AG04449 (cell line): ENCODE measurements at regions not wholly inside any gene's neighbourhood (a gene's known extent, or its start where the extent isn't known, plus 50 kb on each side); places are given as distances from the start of the nearest gene placed in this dataset.

Experiments
- CTCF ChIA-PET: fragments of 350-600 bp; formaldehyde crosslinking; extraction: SDS; loops from one replicate; lab custom pipeline; 2021; ENCODE audit warnings: antibody characterized with exemption; lab: Yijun Ruan, JAX
- POLR2A ChIA-PET: fragments of 400-600, 350-600 bp; formaldehyde crosslinking; extraction: SDS; loops from one replicate; lab custom pipeline; 2020; ENCODE audit warnings: antibody characterized with exemption, inconsistent platforms; lab: Yijun Ruan, JAX
- DNase-seq: peaks from one replicate; pipeline ENCODE4 v3.0.0-alpha.2; 2010; ENCODE audit warnings: low read depth, low spot score
- H3K4me3 ChIP-seq: 2 replicates; pipeline ENCODE4 v1.5.1; 2011; ENCODE audit warnings: low read depth, mild to moderate bottlenecking, control low read depth, low read length
- CTCF ChIP-seq: IDR thresholded peaks from one replicate; pipeline ENCODE4 v1.5.1; 2011; ENCODE audit warnings: mild to moderate bottlenecking, moderate library complexity, low read length, control low read depth, inconsistent platforms; ENCODE audit not compliant: insufficient read depth; ENCODE audit errors: missing control alignments

GRCh38 chr18:77899972-77900754 is 650.5 kb downstream of the GALR1 start:
- ChIA-PET CTCF (no interaction called here), POLR2A (no interaction called here)
- no peak overlapping the region for H3K4me3 ChIP-seq
- TF ChIP-seq CTCF, result peak; percentile 56
- DNase-seq, result no peak

GRCh38 chr18:77905011-77905410 is 655.4 kb downstream of the GALR1 start:
- DNase-seq, result no peak
- no peak for TF ChIP-seq CTCF
- ChIA-PET POLR2A (no interaction called here), CTCF (no interaction called here)
- no peak overlapping the region for H3K4me3 ChIP-seq

GRCh38 chr18:77905449-77906055 is 655.9 kb downstream of the GALR1 start:
- DNase-seq, result no peak
- no peak for TF ChIP-seq CTCF
- H3K4me3 ChIP-seq, result no peak overlapping the region
- CTCF ChIA-PET, result no interaction called here
- POLR2A ChIA-PET, result no interaction called here

- CTCF ChIA-PET, result no interaction called here
- no peak overlapping the region for H3K4me3 ChIP-seq
- no peak for TF ChIP-seq CTCF
- POLR2A ChIA-PET, result no interaction called here
- DNase-seq, result no peak
Observed at GRCh38 chr18:77906103-77906892, 656.6 kb downstream of the GALR1 start.

GRCh38 chr18:77910347-77910746 is 660.7 kb downstream of the GALR1 start:
- DNase-seq, result no peak
- POLR2A ChIA-PET, result no interaction called here
- no peak overlapping the region for H3K4me3 ChIP-seq
- CTCF ChIA-PET, result no interaction called here
- no peak for TF ChIP-seq CTCF
